Fibroblast of lung (primary cell): ENCODE measurements at regions not wholly inside any gene's neighbourhood (a gene's known extent, or its start where the extent isn't known, plus 50 kb on each side); places are given as distances from the start of the nearest gene placed in this dataset.

Source experiments
- EZH2 ChIP-seq: IDR thresholded peaks from 2 replicates; pipeline ENCODE4 v1.5.1; 2012; ENCODE audit warnings: low read length, control low read depth, mild to moderate bottlenecking; ENCODE audit errors: missing control alignments
- TF ChIP-seq, protein P1 (sequence below), 2 donors: IDR thresholded peaks in 1 of 2; conservative IDR thresholded peaks in 1 of 2; 1 replicate in 1 of 2; 2 replicates in 1 of 2; pipeline ENCODE4 v1.5.1; 2011 to 2012; ENCODE audit warnings: low read length in 2 of 2, control low read depth in 1 of 2, inconsistent platforms in 1 of 2, low read depth in 1 of 2, mild to moderate bottlenecking in 1 of 2

DNA sequence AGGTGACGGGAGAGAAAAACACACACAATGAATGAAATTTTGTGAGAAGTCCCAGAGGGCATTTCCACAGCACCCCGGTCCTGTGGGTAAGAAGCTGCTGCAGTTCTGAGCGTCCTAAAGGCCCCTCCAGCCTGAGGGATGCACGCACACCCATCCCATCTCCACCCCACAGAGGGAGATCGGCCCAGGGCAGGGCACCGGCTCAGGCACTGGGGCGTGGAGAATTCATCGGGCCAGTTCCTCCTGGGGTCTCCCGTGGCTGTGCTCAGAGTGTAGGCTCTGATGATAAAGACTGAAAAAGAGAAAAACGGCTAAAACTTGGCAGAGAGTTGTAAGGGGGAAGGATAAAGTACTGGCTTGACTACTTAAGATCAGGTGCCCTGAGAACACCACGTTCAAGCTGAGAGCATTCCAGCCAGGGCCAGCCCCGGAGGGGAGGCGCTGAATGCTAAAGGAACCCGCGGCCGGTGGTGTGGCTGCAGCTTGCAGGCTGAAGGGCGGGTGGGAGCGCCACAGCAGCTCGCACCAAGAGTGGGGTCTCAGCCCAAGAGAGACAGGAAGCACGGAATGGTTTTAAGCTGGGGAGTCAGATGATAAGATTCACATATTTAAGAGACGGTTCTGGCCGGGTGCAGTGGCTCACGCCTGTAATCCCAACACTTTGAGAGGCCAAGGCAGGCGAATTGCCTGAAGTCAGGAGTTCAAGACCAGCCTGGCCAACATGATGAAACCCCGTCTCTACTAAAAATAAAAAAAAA lies 121.9 kb upstream of the SPACA7 start:
- TF ChIP-seq, protein P1, sequence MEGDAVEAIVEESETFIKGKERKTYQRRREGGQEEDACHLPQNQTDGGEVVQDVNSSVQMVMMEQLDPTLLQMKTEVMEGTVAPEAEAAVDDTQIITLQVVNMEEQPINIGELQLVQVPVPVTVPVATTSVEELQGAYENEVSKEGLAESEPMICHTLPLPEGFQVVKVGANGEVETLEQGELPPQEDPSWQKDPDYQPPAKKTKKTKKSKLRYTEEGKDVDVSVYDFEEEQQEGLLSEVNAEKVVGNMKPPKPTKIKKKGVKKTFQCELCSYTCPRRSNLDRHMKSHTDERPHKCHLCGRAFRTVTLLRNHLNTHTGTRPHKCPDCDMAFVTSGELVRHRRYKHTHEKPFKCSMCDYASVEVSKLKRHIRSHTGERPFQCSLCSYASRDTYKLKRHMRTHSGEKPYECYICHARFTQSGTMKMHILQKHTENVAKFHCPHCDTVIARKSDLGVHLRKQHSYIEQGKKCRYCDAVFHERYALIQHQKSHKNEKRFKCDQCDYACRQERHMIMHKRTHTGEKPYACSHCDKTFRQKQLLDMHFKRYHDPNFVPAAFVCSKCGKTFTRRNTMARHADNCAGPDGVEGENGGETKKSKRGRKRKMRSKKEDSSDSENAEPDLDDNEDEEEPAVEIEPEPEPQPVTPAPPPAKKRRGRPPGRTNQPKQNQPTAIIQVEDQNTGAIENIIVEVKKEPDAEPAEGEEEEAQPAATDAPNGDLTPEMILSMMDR (conservative IDR thresholded peaks at IDR 0.05 in 1 of 2, IDR thresholded peaks at IDR 0.05 in 1 of 2; ENCODE audit: low read depth in 1 of 2, low read length in 2 of 2) = no peak
- no peak for TF ChIP-seq EZH2
